ENCODE measurements at regions not wholly inside any gene's neighbourhood (a gene's known extent, or its start where the extent isn't known, plus 50 kb on each side); places are given as distances from the start of the nearest gene placed in this dataset.

- Histone ChIP-seq H3K4me3 (no peak overlapping the region), H3K27ac (no peak overlapping the region), H3K36me3 (ENCODE audit: insufficient read depth in 1 of 2, low read depth in 1 of 2) (no peaks in the 10 kb centered on the region), H3K27me3 (ENCODE audit: insufficient read depth in 3 of 3, low read length in 2 of 3) (peaks cover 0 to 16% (median 0%) of the 10 kb centered on the region in 3 donors), H3K9me3 (no peaks in the 10 kb centered on the region), H3K4me1 (no peaks in the 10 kb centered on the region)
- no peak for ATAC-seq
- 20 to 32% (median 22%) methylated on average over 3 of the region's 3 CpGs for WGBS, 3 donors
- DNase-seq: no peak
- TF ChIP-seq, protein P1, sequence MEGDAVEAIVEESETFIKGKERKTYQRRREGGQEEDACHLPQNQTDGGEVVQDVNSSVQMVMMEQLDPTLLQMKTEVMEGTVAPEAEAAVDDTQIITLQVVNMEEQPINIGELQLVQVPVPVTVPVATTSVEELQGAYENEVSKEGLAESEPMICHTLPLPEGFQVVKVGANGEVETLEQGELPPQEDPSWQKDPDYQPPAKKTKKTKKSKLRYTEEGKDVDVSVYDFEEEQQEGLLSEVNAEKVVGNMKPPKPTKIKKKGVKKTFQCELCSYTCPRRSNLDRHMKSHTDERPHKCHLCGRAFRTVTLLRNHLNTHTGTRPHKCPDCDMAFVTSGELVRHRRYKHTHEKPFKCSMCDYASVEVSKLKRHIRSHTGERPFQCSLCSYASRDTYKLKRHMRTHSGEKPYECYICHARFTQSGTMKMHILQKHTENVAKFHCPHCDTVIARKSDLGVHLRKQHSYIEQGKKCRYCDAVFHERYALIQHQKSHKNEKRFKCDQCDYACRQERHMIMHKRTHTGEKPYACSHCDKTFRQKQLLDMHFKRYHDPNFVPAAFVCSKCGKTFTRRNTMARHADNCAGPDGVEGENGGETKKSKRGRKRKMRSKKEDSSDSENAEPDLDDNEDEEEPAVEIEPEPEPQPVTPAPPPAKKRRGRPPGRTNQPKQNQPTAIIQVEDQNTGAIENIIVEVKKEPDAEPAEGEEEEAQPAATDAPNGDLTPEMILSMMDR (IDR thresholded peaks at IDR 0.05): no peak
- intact Hi-C loops (cut with DNase I): no loop called here
These were observed 103.3 kb upstream of the PFKP start for GRCh38 chr10:2963889-2964631.

DNA sequence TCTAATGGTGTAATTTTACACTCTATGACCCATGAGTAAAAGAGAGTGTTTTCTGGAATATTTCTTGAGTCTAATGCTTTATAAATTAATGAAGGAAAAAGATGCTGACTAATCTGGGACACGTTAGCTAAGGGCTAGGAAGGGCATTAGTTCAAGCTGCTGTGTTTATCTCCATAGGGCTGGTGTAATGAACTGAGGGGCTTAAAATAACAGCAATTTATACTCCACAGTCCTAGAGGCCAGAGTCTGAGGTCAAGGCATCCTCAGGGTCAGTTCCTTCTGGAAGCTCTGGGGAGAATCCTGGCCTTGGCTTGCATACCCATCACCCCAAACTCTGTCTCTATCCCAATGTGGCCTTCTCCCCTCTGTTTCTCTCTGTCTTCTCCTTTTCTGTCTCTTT, 105.2 kb upstream of the PFKP start:
- Histone ChIP-seq H3K27me3 (ENCODE audit: insufficient read depth in 3 of 3, low read length in 2 of 3) (peaks cover 0 to 16% (median 0%) of the 10 kb centered on the region in 3 donors), H3K4me1 (no peaks in the 10 kb centered on the region), H3K4me3 (no peak overlapping the region), H3K36me3 (ENCODE audit: insufficient read depth in 1 of 2, low read depth in 1 of 2) (no peaks in the 10 kb centered on the region), H3K27ac (no peak overlapping the region), H3K9me3 (no peaks in the 10 kb centered on the region)
- intact Hi-C loops (cut with DNase I): no loop called here
- ATAC-seq (no peak), DNase-seq (no peak)
- TF ChIP-seq, protein P1 (IDR thresholded peaks at IDR 0.05): no peak
- WGBS, 3 donors: 55 to 78% (median 69%) methylated on average over 1 of the region's 1 CpG

DNA sequence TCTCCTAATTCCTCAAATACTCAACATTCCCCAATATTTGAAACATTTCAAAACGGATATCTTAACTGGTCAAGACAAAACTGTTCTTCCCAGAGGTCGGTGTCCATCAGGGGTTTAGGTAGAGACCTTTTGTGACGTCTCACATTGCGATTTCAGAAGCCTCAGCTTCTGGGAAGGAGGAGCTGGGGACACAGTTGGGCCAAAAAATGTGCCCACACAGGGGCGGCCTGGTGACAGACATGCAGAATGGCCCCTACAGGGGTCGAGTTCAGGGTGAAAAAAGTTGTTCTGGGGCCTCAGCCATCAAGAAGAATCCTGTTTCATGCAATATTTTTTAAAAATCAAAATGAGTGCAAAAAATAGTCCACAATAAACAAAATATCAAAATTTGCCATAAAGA, 108.7 kb upstream of the PFKP start:
- Histone ChIP-seq H3K4me1 (no peaks in the 10 kb centered on the region), H3K9me3 (no peaks in the 10 kb centered on the region), H3K36me3 (ENCODE audit: insufficient read depth in 1 of 2, low read depth in 1 of 2) (no peaks in the 10 kb centered on the region), H3K27me3 (ENCODE audit: insufficient read depth in 3 of 3, low read length in 2 of 3) (peaks cover 0 to 3% (median 0%) of the 10 kb centered on the region in 3 donors), H3K27ac (no peak overlapping the region), H3K4me3 (no peak overlapping the region)
- WGBS, 3 donors: 55 to 63% (median 62%) methylated on average over 6 of the region's 6 CpGs
- DNase-seq (no peak), ATAC-seq (no peak)
- intact Hi-C loops (cut with DNase I): no loop called here
- TF ChIP-seq, protein P1 (IDR thresholded peaks at IDR 0.05): no peak

GRCh38 chr10:2957785-2958184, 109.6 kb upstream of the PFKP start:
- TF ChIP-seq, protein P1 (IDR thresholded peaks at IDR 0.05): no peak
- Histone ChIP-seq H3K27ac (no peak overlapping the region), H3K27me3 (ENCODE audit: insufficient read depth in 3 of 3, low read length in 2 of 3) (no peaks in the 10 kb centered on the region), H3K4me3 (no peak overlapping the region), H3K9me3 (no peaks in the 10 kb centered on the region), H3K36me3 (ENCODE audit: insufficient read depth in 1 of 2, low read depth in 1 of 2) (no peaks in the 10 kb centered on the region), H3K4me1 (no peaks in the 10 kb centered on the region)
- 73 to 94% (median 77%) methylated on average over 2 of the region's 2 CpGs for WGBS, 3 donors
- intact Hi-C loops (cut with DNase I): no loop called here
- ATAC-seq: no peak
- no peak for DNase-seq

DNA sequence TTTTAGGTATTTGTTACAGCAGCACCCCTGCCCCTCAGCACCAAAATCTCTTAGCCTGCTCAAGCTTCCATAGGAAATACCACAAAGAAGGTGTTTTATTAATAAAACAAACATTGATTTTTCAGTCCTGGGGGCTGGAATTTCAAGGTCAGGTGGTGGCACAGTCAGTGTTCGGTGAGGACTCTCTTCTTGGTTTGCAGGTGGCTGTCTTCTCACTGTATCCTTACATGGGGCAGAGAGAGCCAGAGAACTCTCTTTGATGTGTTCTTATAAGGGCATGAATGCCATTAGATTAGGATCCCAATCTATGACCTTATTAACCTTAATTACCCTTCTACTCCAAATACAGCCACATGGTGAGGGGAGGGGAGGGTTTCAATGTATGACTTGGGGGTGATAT, 112.3 kb upstream of the PFKP start:
- Histone ChIP-seq H3K4me1 (no peaks in the 10 kb centered on the region), H3K27me3 (ENCODE audit: insufficient read depth in 3 of 3, low read length in 2 of 3) (peaks cover 0 to 13% (median 0%) of the 10 kb centered on the region in 3 donors), H3K36me3 (ENCODE audit: insufficient read depth in 1 of 2, low read depth in 1 of 2) (no peaks in the 10 kb centered on the region), H3K4me3 (no peak overlapping the region), H3K27ac (no peak overlapping the region), H3K9me3 (no peaks in the 10 kb centered on the region)
- ATAC-seq (no peak), DNase-seq (no peak)
- TF ChIP-seq, protein P1 (IDR thresholded peaks at IDR 0.05): no peak
- WGBS, 3 donors: 57 to 81% (median 73%) methylated on average over 1 of the region's 1 CpG
- intact Hi-C loops (cut with DNase I): no loop called here
